Fibroblast of villous mesenchyme (primary cell): ENCODE measurements at regions not wholly inside any gene's neighbourhood (a gene's known extent, or its start where the extent isn't known, plus 50 kb on each side); places are given as distances from the start of the nearest gene placed in this dataset.
A peak's percentile ranks its signal among the peaks of the same experiment; 100 is the strongest.
"Not testable (repeated sequence)": the region's sequence is repeated elsewhere in the genome, so short reads cannot be mapped to it uniquely, and the experiment has no call there.

Experiments used
- DNase-seq: peaks from one replicate; pipeline ENCODE4 v3.0.0-alpha.2; 2010; ENCODE audit warnings: low read depth
- H3K4me3 ChIP-seq: 2 replicates; pipeline ENCODE4 v1.5.1; 2011; ENCODE audit warnings: low read depth, mild to moderate bottlenecking, low read length
- CTCF ChIP-seq: IDR thresholded peaks from 2 replicates; pipeline ENCODE4 v1.5.1; 2012; ENCODE audit warnings: low read depth, mild to moderate bottlenecking, low read length; ENCODE audit not compliant: insufficient read depth

GRCh38 chr4:187389420-187389819 is 606.2 kb upstream of the ZFP42 start:
- H3K4me3 ChIP-seq: no peak overlapping the region
- no peak for DNase-seq
- TF ChIP-seq CTCF: no peak

- DNase-seq: no peak
- H3K4me3 ChIP-seq: no peak overlapping the region
- no peak for TF ChIP-seq CTCF
Measured at GRCh38 chr4:187390646-187391045, 604.9 kb upstream of the ZFP42 start.

GRCh38 chr4:187393531-187394344 is 601.8 kb upstream of the ZFP42 start:
- no peak for TF ChIP-seq CTCF
- peak; percentile 41 for DNase-seq
- H3K4me3 ChIP-seq: no peak overlapping the region

- TF ChIP-seq CTCF: no peak
- no peak overlapping the region for H3K4me3 ChIP-seq
- DNase-seq: no peak
Measured at GRCh38 chr4:187396106-187396505, 599.5 kb upstream of the ZFP42 start.

- not testable (repeated sequence) for H3K4me3 ChIP-seq, DNase-seq
Measured at GRCh38 chr4:187408447-187408846, 587.1 kb upstream of the ZFP42 start.

GRCh38 chr4:187413564-187414358 is 581.8 kb upstream of the ZFP42 start:
- H3K4me3 ChIP-seq: no peak overlapping the region
- DNase-seq: peak; percentile 62
- no peak for TF ChIP-seq CTCF

GRCh38 chr4:187414716-187415115 is 580.9 kb upstream of the ZFP42 start:
- DNase-seq: no peak

More at GRCh38 chr4:187414716-187415115, 580.9 kb upstream of the ZFP42 start:
- no peak overlapping the region for H3K4me3 ChIP-seq
- no peak for TF ChIP-seq CTCF
